ENCODE measurements at regions not wholly inside any gene's neighbourhood (a gene's known extent, or its start where the extent isn't known, plus 50 kb on each side); places are given as distances from the start of the nearest gene placed in this dataset.

DNA sequence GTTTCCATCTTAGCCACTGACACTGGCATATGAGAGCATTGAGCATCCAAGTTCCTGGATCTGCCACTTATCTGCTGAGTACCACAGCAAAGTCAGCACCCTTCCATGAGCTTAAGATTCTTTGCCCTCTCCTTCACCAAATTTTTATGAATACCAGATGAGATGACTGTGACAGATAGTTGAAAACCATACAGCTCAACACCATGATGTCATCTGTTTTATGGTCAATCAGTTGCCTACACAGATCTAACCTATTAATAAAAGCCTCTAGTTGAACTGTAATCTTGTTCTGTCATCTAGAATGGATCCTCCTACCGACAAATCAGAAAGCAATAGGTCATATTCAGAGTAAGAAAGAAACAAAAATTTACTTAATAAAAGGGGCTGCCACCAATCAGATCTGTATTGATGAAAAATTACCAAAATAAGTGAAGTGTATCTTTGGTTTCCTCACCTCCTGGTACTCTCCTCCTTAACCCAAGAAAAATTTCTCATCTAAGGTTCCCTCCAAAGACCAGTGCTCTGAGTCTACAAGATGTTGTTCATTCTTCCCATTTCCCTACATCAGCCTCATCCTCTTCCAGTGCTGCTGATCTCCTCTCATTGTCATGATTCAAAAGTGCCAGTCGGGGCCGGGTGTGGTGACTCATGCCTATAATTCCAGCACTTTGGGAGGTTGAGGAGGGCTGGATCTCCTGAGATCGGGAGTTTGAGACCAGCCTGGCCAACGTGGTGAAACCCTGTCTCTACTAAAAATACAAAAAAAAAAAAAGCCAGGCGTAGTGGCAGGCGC, 138.8 kb upstream of the CTTNBP2NL start:
- no peaks in the 10 kb centered on the region for H3K9me3 Mint-ChIP-seq
- H3K27ac Mint-ChIP-seq (ENCODE audit: unreplicated experiment), result no peak overlapping the region
- peaks cover 29% of the 10 kb centered on the region for H3K27me3 Mint-ChIP-seq (ENCODE audit: low read depth)
- peaks cover 23% of the 10 kb centered on the region for H3K4me1 Mint-ChIP-seq
- no peak overlapping the region for H3K4me3 Mint-ChIP-seq
- TF ChIP-seq, protein P1, sequence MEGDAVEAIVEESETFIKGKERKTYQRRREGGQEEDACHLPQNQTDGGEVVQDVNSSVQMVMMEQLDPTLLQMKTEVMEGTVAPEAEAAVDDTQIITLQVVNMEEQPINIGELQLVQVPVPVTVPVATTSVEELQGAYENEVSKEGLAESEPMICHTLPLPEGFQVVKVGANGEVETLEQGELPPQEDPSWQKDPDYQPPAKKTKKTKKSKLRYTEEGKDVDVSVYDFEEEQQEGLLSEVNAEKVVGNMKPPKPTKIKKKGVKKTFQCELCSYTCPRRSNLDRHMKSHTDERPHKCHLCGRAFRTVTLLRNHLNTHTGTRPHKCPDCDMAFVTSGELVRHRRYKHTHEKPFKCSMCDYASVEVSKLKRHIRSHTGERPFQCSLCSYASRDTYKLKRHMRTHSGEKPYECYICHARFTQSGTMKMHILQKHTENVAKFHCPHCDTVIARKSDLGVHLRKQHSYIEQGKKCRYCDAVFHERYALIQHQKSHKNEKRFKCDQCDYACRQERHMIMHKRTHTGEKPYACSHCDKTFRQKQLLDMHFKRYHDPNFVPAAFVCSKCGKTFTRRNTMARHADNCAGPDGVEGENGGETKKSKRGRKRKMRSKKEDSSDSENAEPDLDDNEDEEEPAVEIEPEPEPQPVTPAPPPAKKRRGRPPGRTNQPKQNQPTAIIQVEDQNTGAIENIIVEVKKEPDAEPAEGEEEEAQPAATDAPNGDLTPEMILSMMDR (conservative IDR thresholded peaks at IDR 0.05), result no peak
- no peak for DNase-seq (ENCODE audit: low read depth, low spot score)
- no peaks in the 10 kb centered on the region for H3K36me3 Mint-ChIP-seq (ENCODE audit: low read depth)

DNA sequence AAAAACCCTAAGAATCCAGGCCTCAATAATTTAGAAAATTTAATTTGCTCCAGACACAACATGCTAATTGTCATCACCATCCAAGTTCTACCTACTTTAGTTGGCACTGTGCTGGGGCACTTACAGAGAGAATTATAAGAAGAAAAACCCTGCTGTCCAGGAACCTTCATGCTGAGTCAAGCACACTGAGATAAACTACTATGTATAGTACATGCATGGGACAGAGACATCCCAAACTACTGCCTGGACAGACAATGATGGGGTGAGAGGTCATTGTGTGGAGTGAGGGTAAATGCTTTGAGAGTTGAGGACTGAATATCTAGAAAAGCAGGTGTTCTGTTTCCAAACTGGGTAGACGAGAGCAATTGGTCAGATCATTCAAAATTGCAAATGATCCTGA, 135.3 kb upstream of the CTTNBP2NL start:
- TF ChIP-seq, protein P1 (conservative IDR thresholded peaks at IDR 0.05), result no peak
- no peak for DNase-seq (ENCODE audit: low read depth, low spot score)
- Mint-ChIP-seq H3K4me3 (no peak overlapping the region), H3K27ac (ENCODE audit: unreplicated experiment) (no peak overlapping the region), H3K4me1 (peaks cover 27% of the 10 kb centered on the region), H3K36me3 (ENCODE audit: low read depth) (no peaks in the 10 kb centered on the region), H3K9me3 (no peaks in the 10 kb centered on the region), H3K27me3 (ENCODE audit: low read depth) (peaks cover 21% of the 10 kb centered on the region)

DNA sequence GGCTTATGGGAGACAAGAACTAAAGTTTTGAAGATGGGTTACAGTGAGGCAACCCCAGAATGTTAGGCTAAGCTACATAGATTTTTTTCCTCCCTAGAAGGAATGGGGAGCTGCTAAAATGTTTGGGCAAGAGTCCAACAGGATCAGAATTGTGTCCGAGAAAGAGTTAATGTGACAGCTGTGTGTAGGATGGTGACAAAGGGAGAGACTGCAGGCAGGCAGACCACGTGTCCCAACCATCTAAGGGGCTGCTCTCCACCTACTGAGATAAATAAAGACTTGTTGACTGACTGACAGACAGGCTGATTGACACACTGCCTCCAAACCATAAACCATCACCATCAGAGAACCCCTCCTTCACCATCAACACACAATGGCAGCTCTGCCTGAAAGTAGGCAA, 133.7 kb upstream of the CTTNBP2NL start:
- no peak for DNase-seq (ENCODE audit: low read depth, low spot score)
- Mint-ChIP-seq H3K27ac (ENCODE audit: unreplicated experiment) (no peak overlapping the region), H3K4me1 (peaks cover 27% of the 10 kb centered on the region), H3K27me3 (ENCODE audit: low read depth) (peaks cover 10% of the 10 kb centered on the region), H3K4me3 (no peak overlapping the region), H3K36me3 (ENCODE audit: low read depth) (no peaks in the 10 kb centered on the region), H3K9me3 (no peaks in the 10 kb centered on the region)
- TF ChIP-seq, protein P1 (conservative IDR thresholded peaks at IDR 0.05), result no peak

DNA sequence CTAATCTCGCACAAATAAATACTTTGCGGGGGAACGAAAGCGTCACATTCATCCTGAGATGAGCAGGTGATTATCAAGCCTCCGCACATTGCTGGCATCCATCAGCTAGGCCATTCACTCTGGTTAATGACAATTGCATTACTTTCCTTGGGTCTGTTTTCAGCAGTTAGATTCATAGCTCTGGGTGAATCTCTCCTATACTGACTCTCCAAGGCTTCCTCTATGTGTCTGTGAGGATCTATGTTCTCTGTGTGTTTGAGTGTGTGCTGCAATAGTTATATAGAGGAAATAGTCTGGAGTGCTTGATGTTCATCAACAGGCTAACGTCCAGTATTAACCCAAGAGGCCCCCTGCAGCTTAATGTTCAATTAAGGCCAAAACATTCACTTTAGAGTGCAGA, 133.0 kb upstream of the CTTNBP2NL start:
- Mint-ChIP-seq H3K27ac (ENCODE audit: unreplicated experiment) (no peak overlapping the region), H3K4me3 (no peak overlapping the region), H3K27me3 (ENCODE audit: low read depth) (peaks cover 7% of the 10 kb centered on the region), H3K36me3 (ENCODE audit: low read depth) (no peaks in the 10 kb centered on the region), H3K9me3 (no peaks in the 10 kb centered on the region), H3K4me1 (peaks cover 27% of the 10 kb centered on the region)
- no peak for DNase-seq (ENCODE audit: low read depth, low spot score)
- TF ChIP-seq, protein P1 (conservative IDR thresholded peaks at IDR 0.05), result no peak

DNA sequence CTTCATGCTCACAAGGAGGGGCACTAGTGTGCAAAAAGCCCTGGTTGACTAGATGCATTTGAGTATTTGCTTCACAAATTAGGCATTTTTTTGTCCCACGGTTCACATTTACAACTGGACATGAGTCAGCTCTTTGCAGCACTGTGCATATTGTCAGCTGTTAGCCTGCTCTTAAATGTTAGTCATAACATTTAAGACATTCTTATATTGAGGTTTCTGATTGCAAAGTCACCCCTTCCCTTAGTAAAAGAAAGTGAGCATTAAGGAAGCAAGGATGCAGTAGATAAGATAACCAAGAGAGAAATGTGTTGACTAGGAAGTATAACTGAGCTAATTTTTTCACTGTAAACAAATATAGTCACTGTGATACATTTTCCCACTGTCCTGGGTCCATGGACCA, 132.6 kb upstream of the CTTNBP2NL start:
- no peak overlapping the region for H3K4me3 Mint-ChIP-seq
- H3K36me3 Mint-ChIP-seq (ENCODE audit: low read depth), result no peaks in the 10 kb centered on the region
- DNase-seq (ENCODE audit: low read depth, low spot score), result no peak
- H3K27me3 Mint-ChIP-seq (ENCODE audit: low read depth), result peaks cover 5% of the 10 kb centered on the region
- H3K27ac Mint-ChIP-seq (ENCODE audit: unreplicated experiment), result no peak overlapping the region
- H3K4me1 Mint-ChIP-seq, result peaks cover 27% of the 10 kb centered on the region
- TF ChIP-seq, protein P1 (conservative IDR thresholded peaks at IDR 0.05), result no peak
- no peaks in the 10 kb centered on the region for H3K9me3 Mint-ChIP-seq

Data from neural crest cell (in vitro differentiated cells).